IMR-90 (cell line): ENCODE measurements at regions not wholly inside any gene's neighbourhood (a gene's known extent, or its start where the extent isn't known, plus 50 kb on each side); places are given as distances from the start of the nearest gene placed in this dataset.

Experiments used
- BHLHE40 ChIP-seq: fragments of 150-350 bp; IDR thresholded peaks from 2 replicates; pipeline ENCODE4 v1.6.1; 2016; ENCODE audit warnings: mild to moderate bottlenecking, low read depth, low read length
- CEBPB ChIP-seq: IDR thresholded peaks from 2 replicates; pipeline ENCODE4 v1.6.1; 2012; ENCODE audit warnings: low read depth, low read length, improper control_type of control experiment
- MAZ ChIP-seq: IDR thresholded peaks from 2 replicates; pipeline ENCODE4 v1.6.1; 2012; ENCODE audit warnings: low read depth, mild to moderate bottlenecking, low read length, improper control_type of control experiment, moderate library complexity, borderline replicate concordance
- MXI1 ChIP-seq: IDR thresholded peaks from 2 replicates; pipeline ENCODE4 v1.6.1; 2012; ENCODE audit warnings: low read depth, mild to moderate bottlenecking, low read length, moderate library complexity, borderline replicate concordance
- POLR2A ChIP-seq: IDR thresholded peaks from 2 replicates; pipeline ENCODE4 v1.6.1; 2012; ENCODE audit warnings: mild to moderate bottlenecking, low read depth, low read length
- RAD21 ChIP-seq: IDR thresholded peaks from 2 replicates; pipeline ENCODE4 v1.6.1; 2012; ENCODE audit warnings: low read length, improper control_type of control experiment
- RCOR1 ChIP-seq: IDR thresholded peaks from 2 replicates; pipeline ENCODE4 v1.6.1; 2012; ENCODE audit warnings: mild to moderate bottlenecking, low read length, improper control_type of control experiment; ENCODE audit not compliant: insufficient replicate concordance
- RFX5 ChIP-seq: IDR thresholded peaks from 2 replicates; pipeline ENCODE4 v1.8.0; 2012; ENCODE audit warnings: low read depth, mild to moderate bottlenecking, low read length, moderate library complexity
- SMC3 ChIP-seq: fragments of 150-350 bp; IDR thresholded peaks from 2 replicates; pipeline ENCODE4 v1.6.1; 2016; ENCODE audit warnings: low read depth, mild to moderate bottlenecking, antibody characterized with exemption, low read length, moderate library complexity
- TF ChIP-seq, protein P1 (sequence below): conservative IDR thresholded peaks from 2 replicates; pipeline ENCODE4 v1.5.1; 2012; ENCODE audit warnings: mild to moderate bottlenecking, low read depth, low read length, improper control_type of control experiment
- TF ChIP-seq, protein P2 (sequence below): fragments of 150-350 bp; IDR thresholded peaks from 2 replicates; pipeline ENCODE4 v1.6.1; 2017; ENCODE audit warnings: mild to moderate bottlenecking, antibody characterized with exemption, low read length, low read depth

DNA sequence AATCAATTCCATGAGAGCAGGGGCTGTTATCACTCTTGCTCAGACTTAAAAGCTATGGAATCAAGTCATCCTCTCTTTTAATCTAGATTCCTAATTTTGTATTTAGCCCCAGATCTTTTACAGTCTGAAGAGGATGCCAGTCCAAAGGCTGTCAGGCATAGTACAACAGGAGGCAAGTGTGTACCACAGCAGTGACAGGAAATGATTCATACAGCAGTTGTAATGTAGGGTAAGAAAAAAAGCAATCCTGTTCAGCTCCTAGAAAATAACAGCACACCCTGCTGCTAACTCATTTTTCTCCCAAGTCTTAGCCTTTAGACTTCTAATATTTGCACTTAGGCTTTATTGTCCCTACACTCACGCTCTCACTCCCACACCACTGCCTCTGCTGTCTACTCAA, 127.8 kb upstream of the SYT4 start:
- TF ChIP-seq, protein P1, sequence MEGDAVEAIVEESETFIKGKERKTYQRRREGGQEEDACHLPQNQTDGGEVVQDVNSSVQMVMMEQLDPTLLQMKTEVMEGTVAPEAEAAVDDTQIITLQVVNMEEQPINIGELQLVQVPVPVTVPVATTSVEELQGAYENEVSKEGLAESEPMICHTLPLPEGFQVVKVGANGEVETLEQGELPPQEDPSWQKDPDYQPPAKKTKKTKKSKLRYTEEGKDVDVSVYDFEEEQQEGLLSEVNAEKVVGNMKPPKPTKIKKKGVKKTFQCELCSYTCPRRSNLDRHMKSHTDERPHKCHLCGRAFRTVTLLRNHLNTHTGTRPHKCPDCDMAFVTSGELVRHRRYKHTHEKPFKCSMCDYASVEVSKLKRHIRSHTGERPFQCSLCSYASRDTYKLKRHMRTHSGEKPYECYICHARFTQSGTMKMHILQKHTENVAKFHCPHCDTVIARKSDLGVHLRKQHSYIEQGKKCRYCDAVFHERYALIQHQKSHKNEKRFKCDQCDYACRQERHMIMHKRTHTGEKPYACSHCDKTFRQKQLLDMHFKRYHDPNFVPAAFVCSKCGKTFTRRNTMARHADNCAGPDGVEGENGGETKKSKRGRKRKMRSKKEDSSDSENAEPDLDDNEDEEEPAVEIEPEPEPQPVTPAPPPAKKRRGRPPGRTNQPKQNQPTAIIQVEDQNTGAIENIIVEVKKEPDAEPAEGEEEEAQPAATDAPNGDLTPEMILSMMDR: no peak
- TF ChIP-seq POLR2A (no peak), MAZ (no peak), RFX5 (no peak), SMC3 (no peak), MXI1 (no peak), RAD21 (no peak), BHLHE40 (no peak), RCOR1 (no peak), CEBPB (no peak)
- TF ChIP-seq, protein P2, sequence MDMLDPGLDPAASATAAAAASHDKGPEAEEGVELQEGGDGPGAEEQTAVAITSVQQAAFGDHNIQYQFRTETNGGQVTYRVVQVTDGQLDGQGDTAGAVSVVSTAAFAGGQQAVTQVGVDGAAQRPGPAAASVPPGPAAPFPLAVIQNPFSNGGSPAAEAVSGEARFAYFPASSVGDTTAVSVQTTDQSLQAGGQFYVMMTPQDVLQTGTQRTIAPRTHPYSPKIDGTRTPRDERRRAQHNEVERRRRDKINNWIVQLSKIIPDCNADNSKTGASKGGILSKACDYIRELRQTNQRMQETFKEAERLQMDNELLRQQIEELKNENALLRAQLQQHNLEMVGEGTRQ: no peak
